BJ (cell line): ENCODE measurements at regions not wholly inside any gene's neighbourhood (a gene's known extent, or its start where the extent isn't known, plus 50 kb on each side); places are given as distances from the start of the nearest gene placed in this dataset.
"Not testable (repeated sequence)": the region's sequence is repeated elsewhere in the genome, so short reads cannot be mapped to it uniquely, and the experiment has no call there.

Source experiments
- CTCF ChIA-PET: fragments of 350-600 bp; formaldehyde crosslinking; extraction: SDS; loops from one replicate; lab custom pipeline; 2021; ENCODE audit warnings: antibody characterized with exemption, inconsistent platforms; lab: Yijun Ruan, JAX
- POLR2A ChIA-PET: fragments of 300-600 bp; sonication (Branson Sonifier 250); formaldehyde crosslinking; extraction: SDS; loops from one replicate; lab custom pipeline; 2021; ENCODE audit warnings: antibody characterized with exemption; lab: Charles Lee
- DNase-seq: peaks from one replicate; pipeline ENCODE4 v3.0.0-alpha.2; 2011; ENCODE audit warnings: low read depth
- H3K27me3 ChIP-seq: 2 replicates; pipeline ENCODE4 v1.6.0; 2011; ENCODE audit warnings: low read length; ENCODE audit not compliant: control insufficient read depth, insufficient read depth
- H3K36me3 ChIP-seq: 2 replicates; pipeline ENCODE4 v1.5.1; 2011; ENCODE audit warnings: low read length; ENCODE audit not compliant: control insufficient read depth, insufficient read depth
- H3K4me3 ChIP-seq: 2 replicates; pipeline ENCODE4 v1.5.1; 2011; ENCODE audit warnings: low read depth, mild to moderate bottlenecking, control low read depth, low read length
- TF ChIP-seq, protein P1 (sequence below): IDR thresholded peaks from 2 replicates; pipeline ENCODE4 v1.5.1; 2011; ENCODE audit warnings: low read depth, mild to moderate bottlenecking, control low read depth, inconsistent platforms, low read length, moderate library complexity; ENCODE audit not compliant: insufficient read depth

- TF ChIP-seq, protein P1, sequence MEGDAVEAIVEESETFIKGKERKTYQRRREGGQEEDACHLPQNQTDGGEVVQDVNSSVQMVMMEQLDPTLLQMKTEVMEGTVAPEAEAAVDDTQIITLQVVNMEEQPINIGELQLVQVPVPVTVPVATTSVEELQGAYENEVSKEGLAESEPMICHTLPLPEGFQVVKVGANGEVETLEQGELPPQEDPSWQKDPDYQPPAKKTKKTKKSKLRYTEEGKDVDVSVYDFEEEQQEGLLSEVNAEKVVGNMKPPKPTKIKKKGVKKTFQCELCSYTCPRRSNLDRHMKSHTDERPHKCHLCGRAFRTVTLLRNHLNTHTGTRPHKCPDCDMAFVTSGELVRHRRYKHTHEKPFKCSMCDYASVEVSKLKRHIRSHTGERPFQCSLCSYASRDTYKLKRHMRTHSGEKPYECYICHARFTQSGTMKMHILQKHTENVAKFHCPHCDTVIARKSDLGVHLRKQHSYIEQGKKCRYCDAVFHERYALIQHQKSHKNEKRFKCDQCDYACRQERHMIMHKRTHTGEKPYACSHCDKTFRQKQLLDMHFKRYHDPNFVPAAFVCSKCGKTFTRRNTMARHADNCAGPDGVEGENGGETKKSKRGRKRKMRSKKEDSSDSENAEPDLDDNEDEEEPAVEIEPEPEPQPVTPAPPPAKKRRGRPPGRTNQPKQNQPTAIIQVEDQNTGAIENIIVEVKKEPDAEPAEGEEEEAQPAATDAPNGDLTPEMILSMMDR = no peak
- DNase-seq = no peak
- POLR2A ChIA-PET = no interaction called here
- no peak overlapping the region for H3K4me3 ChIP-seq
- no peaks in the 10 kb centered on the region for H3K27me3 ChIP-seq
- H3K36me3 ChIP-seq = no peaks in the 10 kb centered on the region
- CTCF ChIA-PET = no interaction called here
Observed at GRCh38 chr9:74173284-74173683, 323.9 kb upstream of the RORB start.

GRCh38 chr9:74197771-74198170 is 299.4 kb upstream of the RORB start:
- POLR2A ChIA-PET, H3K4me3 ChIP-seq, CTCF ChIA-PET: not testable (repeated sequence)

GRCh38 chr9:74205056-74205455 is 292.1 kb upstream of the RORB start:
- ChIA-PET CTCF (no interaction called here), POLR2A (no interaction called here)
- Histone ChIP-seq H3K27me3 (no peaks in the 10 kb centered on the region), H3K4me3 (no peak overlapping the region), H3K36me3 (no peaks in the 10 kb centered on the region)
- no peak for DNase-seq
- TF ChIP-seq, protein P1 = no peak

More at GRCh38 chr9:74197771-74198170, 299.4 kb upstream of the RORB start:
- DNase-seq, H3K27me3 ChIP-seq, H3K36me3 ChIP-seq: not testable (repeated sequence)

GRCh38 chr9:74218385-74219063 is 278.6 kb upstream of the RORB start:
- TF ChIP-seq, protein P1 = no peak
- POLR2A ChIA-PET = no interaction called here
- no peak overlapping the region for H3K4me3 ChIP-seq
- DNase-seq = no peak
- CTCF ChIA-PET = no interaction called here
- no peaks in the 10 kb centered on the region for H3K27me3 ChIP-seq
- no peaks in the 10 kb centered on the region for H3K36me3 ChIP-seq

DNA sequence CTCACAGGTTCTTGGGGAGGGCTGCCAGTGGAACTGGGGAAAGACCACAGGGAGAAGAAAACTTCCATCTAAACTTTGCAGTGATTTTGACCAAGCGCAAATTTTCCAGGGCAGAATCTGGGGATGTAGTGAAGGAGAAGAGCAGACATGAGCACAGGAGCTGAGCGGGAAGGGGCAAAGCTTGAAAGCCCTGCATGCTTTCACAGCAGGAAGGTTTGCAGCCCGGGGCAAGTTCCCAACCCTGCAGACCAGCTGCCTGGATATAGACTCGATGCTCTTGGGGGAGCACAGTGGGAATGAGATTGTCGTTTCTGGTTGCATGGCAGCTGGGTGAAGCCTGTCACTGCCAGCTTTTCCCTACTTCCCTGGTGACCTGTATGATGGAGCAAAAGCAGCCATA is 276.8 kb upstream of the RORB start:
- Histone ChIP-seq H3K4me3 (no peak overlapping the region), H3K27me3 (no peaks in the 10 kb centered on the region), H3K36me3 (no peaks in the 10 kb centered on the region)
- DNase-seq = no peak
- TF ChIP-seq, protein P1 = no peak
- ChIA-PET POLR2A (no interaction called here), CTCF (no interaction called here)

- TF ChIP-seq, protein P1 = no peak
- Histone ChIP-seq H3K4me3 (no peak overlapping the region), H3K27me3 (no peaks in the 10 kb centered on the region), H3K36me3 (no peaks in the 10 kb centered on the region)
- POLR2A ChIA-PET = no interaction called here
- CTCF ChIA-PET = no interaction called here
- no peak for DNase-seq
Observed at GRCh38 chr9:74236857-74237256, 260.3 kb upstream of the RORB start.
